ENCODE measurements at regions not wholly inside any gene's neighbourhood (a gene's known extent, or its start where the extent isn't known, plus 50 kb on each side); places are given as distances from the start of the nearest gene placed in this dataset.

DNA sequence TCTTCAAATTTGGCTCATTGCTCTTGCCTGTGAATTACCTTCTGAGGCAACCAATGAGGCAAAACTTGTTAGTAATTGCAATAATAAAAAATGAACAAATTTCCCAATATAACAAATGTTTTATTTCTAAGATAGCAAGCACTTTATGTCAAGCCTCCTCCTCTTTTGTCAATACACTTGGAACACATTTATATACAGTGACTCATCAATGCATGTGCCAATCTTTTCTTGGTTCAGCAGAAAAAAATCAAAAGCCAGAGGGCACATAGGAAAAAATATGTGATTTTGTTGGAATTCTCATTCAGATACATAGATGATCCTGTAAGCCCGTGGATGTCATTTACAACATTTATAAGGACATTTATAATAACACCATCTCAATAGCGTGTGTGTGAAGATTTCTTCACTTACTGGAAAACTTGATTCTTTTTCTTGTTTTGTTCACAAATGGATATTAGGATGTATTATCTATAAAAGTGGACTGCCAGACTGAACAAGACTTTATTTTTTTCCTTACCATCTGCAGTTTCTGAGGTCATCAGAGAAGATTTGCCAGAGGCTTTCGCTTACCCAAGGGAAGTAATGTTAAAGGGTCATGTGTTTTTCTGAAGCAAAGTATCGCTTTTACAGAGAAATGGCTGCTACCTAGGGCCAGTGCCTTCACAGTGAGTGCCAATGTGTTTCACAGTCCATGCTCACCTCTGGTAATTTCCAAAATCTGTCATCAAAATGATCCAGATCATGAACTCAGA lies 645.7 kb upstream of the PTBP2 start:
- TF ChIP-seq POLR2A (IDR thresholded peaks at IDR 0.05; ENCODE audit: low read depth, low read length) (no peak), TAF1 (IDR thresholded peaks at IDR 0.05; ENCODE audit: borderline replicate concordance, low read depth, low read length) (no peak), POLR2AphosphoS5 (IDR thresholded peaks at IDR 0.05; ENCODE audit: low read depth, low read length) (no peak)
- no peak for DNase-seq (ENCODE audit: insufficient read length)
- FAIRE-seq: no peak

DNA sequence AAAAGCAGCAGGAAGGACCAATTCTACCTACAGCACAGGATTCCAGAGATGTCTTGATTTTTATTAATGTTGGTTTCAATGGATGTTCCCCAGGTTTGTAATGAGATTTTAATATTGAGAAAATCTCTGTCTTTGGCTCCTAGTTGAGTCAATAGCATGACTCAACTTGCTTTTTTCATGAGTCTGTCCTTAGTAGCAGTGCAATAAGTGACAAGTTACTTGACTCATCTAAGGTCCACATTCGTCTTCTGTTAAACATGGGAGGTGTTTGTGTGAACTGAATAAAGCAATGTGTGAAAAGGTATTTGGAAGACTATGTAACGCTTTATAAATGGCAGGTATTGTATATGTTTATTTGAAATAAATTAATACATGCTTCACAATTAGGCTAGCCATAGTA lies 645.0 kb upstream of the PTBP2 start:
- FAIRE-seq: no peak
- TF ChIP-seq POLR2A (IDR thresholded peaks at IDR 0.05; ENCODE audit: low read depth, low read length) (no peak), POLR2AphosphoS5 (IDR thresholded peaks at IDR 0.05; ENCODE audit: low read depth, low read length) (no peak), TAF1 (IDR thresholded peaks at IDR 0.05; ENCODE audit: borderline replicate concordance, low read depth, low read length) (no peak)
- DNase-seq (ENCODE audit: insufficient read length): no peak

DNA sequence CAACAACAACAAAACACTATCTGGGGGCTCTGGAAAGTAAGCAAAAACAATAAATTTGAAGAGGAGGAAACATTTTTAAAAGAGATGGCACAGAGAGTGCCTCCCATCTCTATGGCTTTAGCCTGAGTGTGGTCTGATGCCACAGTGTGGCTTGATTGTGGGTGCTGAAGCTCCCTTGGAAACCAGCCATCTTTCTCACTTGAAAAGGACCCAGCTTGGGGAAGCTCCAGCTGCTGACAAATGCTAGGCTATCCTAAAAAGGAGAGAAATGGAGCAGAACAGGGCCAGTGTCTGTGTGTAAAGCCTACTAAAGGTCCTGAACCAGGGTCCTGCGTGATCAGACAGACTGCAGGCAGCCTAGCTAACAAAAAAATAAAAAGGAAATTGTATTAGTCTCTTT lies 642.0 kb upstream of the PTBP2 start:
- no peak for TF ChIP-seq POLR2A (IDR thresholded peaks at IDR 0.05; ENCODE audit: low read depth, low read length)
- no peak for TF ChIP-seq POLR2AphosphoS5 (IDR thresholded peaks at IDR 0.05; ENCODE audit: low read depth, low read length)
- TF ChIP-seq TAF1 (IDR thresholded peaks at IDR 0.05; ENCODE audit: borderline replicate concordance, low read depth, low read length): no peak
- DNase-seq (ENCODE audit: insufficient read length) (no peak), FAIRE-seq (no peak)

- no peak for TF ChIP-seq POLR2AphosphoS5 (IDR thresholded peaks at IDR 0.05; ENCODE audit: low read depth, low read length)
- TF ChIP-seq TAF1 (IDR thresholded peaks at IDR 0.05; ENCODE audit: borderline replicate concordance, low read depth, low read length): no peak
- TF ChIP-seq POLR2A (IDR thresholded peaks at IDR 0.05; ENCODE audit: low read depth, low read length): no peak
- DNase-seq (ENCODE audit: insufficient read length) (no peak), FAIRE-seq (no peak)
These were observed 640.7 kb upstream of the PTBP2 start for GRCh38 chr1:96080925-96081324.

DNA sequence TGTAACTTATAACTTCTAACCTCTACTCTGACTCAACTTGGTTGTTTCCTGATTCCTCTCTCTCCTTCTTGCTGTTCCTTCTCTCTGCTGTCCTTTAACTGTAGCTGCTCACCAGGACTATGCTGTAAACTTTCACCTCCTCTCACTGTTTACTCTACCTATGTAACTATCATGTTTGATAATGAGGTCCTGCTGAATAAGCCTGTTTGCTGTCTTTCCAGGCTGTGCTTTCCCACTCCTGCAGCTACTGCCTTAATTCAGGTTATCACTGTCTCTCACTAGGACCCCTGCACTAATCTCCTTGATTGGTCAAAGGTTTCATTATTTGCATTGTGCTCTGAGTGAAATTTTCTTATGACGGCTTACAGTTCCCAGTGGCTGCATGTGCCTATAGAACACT lies 633.9 kb upstream of the PTBP2 start:
- FAIRE-seq (no peak), DNase-seq (ENCODE audit: insufficient read length) (no peak)
- TF ChIP-seq TAF1 (IDR thresholded peaks at IDR 0.05; ENCODE audit: borderline replicate concordance, low read depth, low read length) (no peak), POLR2AphosphoS5 (IDR thresholded peaks at IDR 0.05; ENCODE audit: low read depth, low read length) (no peak), POLR2A (IDR thresholded peaks at IDR 0.05; ENCODE audit: low read depth, low read length) (no peak)

- no peak for TF ChIP-seq TAF1 (IDR thresholded peaks at IDR 0.05; ENCODE audit: borderline replicate concordance, low read depth, low read length)
- no peak for TF ChIP-seq POLR2AphosphoS5 (IDR thresholded peaks at IDR 0.05; ENCODE audit: low read depth, low read length)
- no peak for TF ChIP-seq POLR2A (IDR thresholded peaks at IDR 0.05; ENCODE audit: low read depth, low read length)
- FAIRE-seq (no peak), DNase-seq (ENCODE audit: insufficient read length) (no peak)
These were observed 631.5 kb upstream of the PTBP2 start for GRCh38 chr1:96090134-96090533.

DNA sequence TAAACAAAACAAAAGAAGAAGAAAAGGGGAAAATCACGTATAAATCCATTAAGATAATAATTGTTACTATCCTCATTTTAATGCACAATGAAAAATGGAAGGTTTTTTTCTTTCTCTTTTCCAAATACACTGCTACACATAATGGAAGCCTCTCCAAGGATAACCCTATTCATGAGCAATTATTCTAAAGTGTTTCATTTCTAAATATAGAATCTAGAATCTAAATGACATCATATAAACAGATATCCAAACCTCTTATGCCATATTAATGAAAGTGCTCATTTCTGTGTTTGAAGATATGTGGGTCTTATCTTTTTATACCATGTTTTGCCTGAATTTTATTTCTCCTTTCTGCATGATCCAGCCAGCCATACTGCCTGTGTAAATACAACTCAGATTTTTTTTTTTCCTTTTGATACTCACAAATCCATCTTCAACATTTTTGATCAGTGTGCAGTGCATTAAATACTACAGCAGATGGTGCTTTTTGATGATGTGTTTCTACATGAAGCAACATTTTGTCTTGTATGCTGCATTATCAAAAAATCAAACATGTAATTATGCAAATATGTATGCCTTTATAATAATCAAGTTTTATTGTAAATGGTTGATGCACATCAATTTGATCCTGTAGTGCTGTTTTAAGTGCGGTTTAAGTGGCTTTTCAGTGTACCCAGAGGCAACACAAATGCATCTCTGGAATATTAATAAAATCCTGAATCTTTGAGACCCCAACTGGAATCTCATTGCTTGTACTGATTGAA lies 625.6 kb upstream of the PTBP2 start:
- no peak for FAIRE-seq
- no peak for DNase-seq (ENCODE audit: insufficient read length)
- no peak for TF ChIP-seq POLR2AphosphoS5 (IDR thresholded peaks at IDR 0.05; ENCODE audit: low read depth, low read length)
- no peak for TF ChIP-seq TAF1 (IDR thresholded peaks at IDR 0.05; ENCODE audit: borderline replicate concordance, low read depth, low read length)
- TF ChIP-seq POLR2A (IDR thresholded peaks at IDR 0.05; ENCODE audit: low read depth, low read length): no peak

DNA sequence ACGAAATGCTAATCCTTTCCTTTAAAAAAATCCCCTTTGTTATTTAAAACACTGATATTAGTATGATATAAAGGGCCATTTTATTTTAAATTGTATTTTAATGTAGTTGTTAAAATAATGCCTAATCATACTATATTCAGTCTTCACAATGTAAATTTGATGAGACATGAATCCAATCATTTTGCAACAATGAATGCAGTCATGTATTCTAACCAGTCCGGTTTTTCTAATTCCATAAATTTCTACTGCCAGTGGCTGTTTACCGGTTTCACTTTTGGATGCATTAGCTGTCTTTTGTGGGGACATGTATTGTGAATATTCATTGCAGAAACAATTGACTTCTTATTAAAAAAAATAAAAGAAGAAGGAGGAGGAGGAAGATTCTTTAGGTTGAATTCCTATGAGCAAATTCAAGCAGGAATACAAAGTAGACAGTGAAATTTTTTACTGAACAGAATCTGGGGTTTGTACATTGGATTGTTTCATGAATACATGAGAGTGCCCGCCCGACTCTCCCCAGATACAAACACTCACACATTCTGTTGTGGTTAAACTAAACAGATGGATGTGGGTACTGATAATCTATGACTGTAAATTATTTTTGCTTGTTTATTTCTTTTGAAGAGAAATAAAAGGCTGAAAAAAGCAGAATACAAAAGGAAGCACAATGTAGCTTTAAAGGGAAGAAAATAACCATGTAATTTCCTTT lies 624.8 kb upstream of the PTBP2 start:
- TF ChIP-seq TAF1 (IDR thresholded peaks at IDR 0.05; ENCODE audit: borderline replicate concordance, low read depth, low read length) (no peak), POLR2AphosphoS5 (IDR thresholded peaks at IDR 0.05; ENCODE audit: low read depth, low read length) (no peak), POLR2A (IDR thresholded peaks at IDR 0.05; ENCODE audit: low read depth, low read length) (no peak)
- DNase-seq (ENCODE audit: insufficient read length) (no peak), FAIRE-seq (no peak)

GRCh38 chr1:96104506-96104905 lies 617.1 kb upstream of the PTBP2 start:
- TF ChIP-seq POLR2AphosphoS5 (IDR thresholded peaks at IDR 0.05; ENCODE audit: low read depth, low read length): no peak
- no peak for TF ChIP-seq POLR2A (IDR thresholded peaks at IDR 0.05; ENCODE audit: low read depth, low read length)
- no peak for TF ChIP-seq TAF1 (IDR thresholded peaks at IDR 0.05; ENCODE audit: borderline replicate concordance, low read depth, low read length)
- no peak for FAIRE-seq
- DNase-seq (ENCODE audit: insufficient read length): no peak

- DNase-seq (ENCODE audit: insufficient read length): no peak
- FAIRE-seq: no peak
- TF ChIP-seq POLR2A (IDR thresholded peaks at IDR 0.05; ENCODE audit: low read depth, low read length): no peak
These were observed 616.7 kb upstream of the PTBP2 start for GRCh38 chr1:96104906-96105305.

DNA sequence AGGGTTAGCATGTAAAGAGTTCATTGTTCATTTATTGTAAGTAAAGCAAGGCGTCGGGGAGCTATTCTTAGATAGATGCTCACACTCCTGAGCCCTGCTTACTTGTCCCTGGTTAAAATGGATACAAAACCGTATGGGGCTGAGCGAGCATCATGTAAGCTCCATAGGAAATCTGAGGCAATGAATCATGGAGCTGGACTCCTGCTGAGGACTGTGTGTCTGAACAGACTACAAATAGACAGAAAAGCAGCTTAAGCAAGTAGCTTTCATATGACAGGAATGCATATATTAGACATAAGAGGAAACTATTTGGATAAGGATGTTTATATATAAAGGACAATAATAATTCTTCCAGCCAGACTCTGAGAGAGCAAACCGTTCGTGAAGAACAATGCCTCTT lies 604.9 kb upstream of the PTBP2 start:
- DNase-seq (ENCODE audit: insufficient read length) (no peak), FAIRE-seq (no peak)
- TF ChIP-seq TAF1 (IDR thresholded peaks at IDR 0.05; ENCODE audit: borderline replicate concordance, low read depth, low read length) (no peak), POLR2AphosphoS5 (IDR thresholded peaks at IDR 0.05; ENCODE audit: low read depth, low read length) (no peak), POLR2A (IDR thresholded peaks at IDR 0.05; ENCODE audit: low read depth, low read length) (no peak)

All from GM12892 (cell line).